ENCODE measurements at regions not wholly inside any gene's neighbourhood (a gene's known extent, or its start where the extent isn't known, plus 50 kb on each side); places are given as distances from the start of the nearest gene placed in this dataset.
"Not testable (repeated sequence)": the region's sequence is repeated elsewhere in the genome, so short reads cannot be mapped to it uniquely, and the experiment has no call there.

GRCh38 chrX:9405635-9406034 is 59.2 kb upstream of the TBL1X start:
- H3K27me3 ChIP-seq (ENCODE audit: control insufficient read depth in 1 of 2, insufficient read depth in 2 of 2, low read length in 2 of 2); H3K4me3 ChIP-seq (ENCODE audit: low read depth in 1 of 2, low read length in 2 of 2); H3K27ac ChIP-seq (ENCODE audit: low read depth in 2 of 2, low read length in 1 of 2); H3K36me3 ChIP-seq (ENCODE audit: control insufficient read depth in 2 of 2, insufficient read depth in 2 of 2, low read length in 1 of 2); H3K9me3 ChIP-seq (ENCODE audit: control insufficient read depth in 2 of 2, insufficient read depth in 1 of 2, low read depth in 1 of 2, low read length in 1 of 2); H3K4me1 ChIP-seq (ENCODE audit: control insufficient read depth in 2 of 2, insufficient read depth in 2 of 2, low read length in 1 of 2): not testable (repeated sequence)
- WGBS, 2 donors, result 91 to 94% methylated on average over 8 of the region's 9 CpGs

- WGBS, 2 donors, result 95 to 96% methylated on average over 3 of the region's 11 CpGs
- H3K27ac ChIP-seq (ENCODE audit: low read depth in 2 of 2, low read length in 1 of 2); H3K4me1 ChIP-seq (ENCODE audit: control insufficient read depth in 2 of 2, insufficient read depth in 2 of 2, low read length in 1 of 2); H3K27me3 ChIP-seq (ENCODE audit: control insufficient read depth in 1 of 2, insufficient read depth in 2 of 2, low read length in 2 of 2); H3K4me3 ChIP-seq (ENCODE audit: low read depth in 1 of 2, low read length in 2 of 2); H3K9me3 ChIP-seq (ENCODE audit: control insufficient read depth in 2 of 2, insufficient read depth in 1 of 2, low read depth in 1 of 2, low read length in 1 of 2); H3K36me3 ChIP-seq (ENCODE audit: control insufficient read depth in 2 of 2, insufficient read depth in 2 of 2, low read length in 1 of 2): not testable (repeated sequence)
Observed at GRCh38 chrX:9410889-9411288, 54.0 kb upstream of the TBL1X start.

- H3K9me3 ChIP-seq (ENCODE audit: control insufficient read depth in 2 of 2, insufficient read depth in 1 of 2, low read depth in 1 of 2, low read length in 1 of 2); H3K4me3 ChIP-seq (ENCODE audit: low read depth in 1 of 2, low read length in 2 of 2); H3K27me3 ChIP-seq (ENCODE audit: control insufficient read depth in 1 of 2, insufficient read depth in 2 of 2, low read length in 2 of 2); H3K36me3 ChIP-seq (ENCODE audit: control insufficient read depth in 2 of 2, insufficient read depth in 2 of 2, low read length in 1 of 2); H3K4me1 ChIP-seq (ENCODE audit: control insufficient read depth in 2 of 2, insufficient read depth in 2 of 2, low read length in 1 of 2); H3K27ac ChIP-seq (ENCODE audit: low read depth in 2 of 2, low read length in 1 of 2): not testable (repeated sequence)
- WGBS, 2 donors, result 89% methylated on average over 16 of the region's 16 CpGs
Observed at GRCh38 chrX:9411682-9412081, 53.2 kb upstream of the TBL1X start.

- Histone ChIP-seq H3K36me3 (ENCODE audit: control insufficient read depth in 2 of 2, insufficient read depth in 2 of 2, low read length in 1 of 2) (no peaks in the 10 kb centered on the region), H3K4me3 (ENCODE audit: low read depth in 1 of 2, low read length in 2 of 2) (no peak overlapping the region), H3K27ac (ENCODE audit: low read depth in 2 of 2, low read length in 1 of 2) (no peak overlapping the region), H3K4me1 (ENCODE audit: control insufficient read depth in 2 of 2, insufficient read depth in 2 of 2, low read length in 1 of 2) (no peaks in the 10 kb centered on the region), H3K27me3 (ENCODE audit: control insufficient read depth in 1 of 2, insufficient read depth in 2 of 2, low read length in 2 of 2) (no peaks in the 10 kb centered on the region), H3K9me3 (ENCODE audit: control insufficient read depth in 2 of 2, insufficient read depth in 1 of 2, low read depth in 1 of 2, low read length in 1 of 2) (no peaks in the 10 kb centered on the region)
- WGBS, 2 donors, result 82 to 87% methylated on average over 10 of the region's 10 CpGs
Observed at GRCh38 chrX:9414416-9414815, 50.4 kb upstream of the TBL1X start.
